ENCODE measurements at regions not wholly inside any gene's neighbourhood (a gene's known extent, or its start where the extent isn't known, plus 50 kb on each side); places are given as distances from the start of the nearest gene placed in this dataset.

DNA sequence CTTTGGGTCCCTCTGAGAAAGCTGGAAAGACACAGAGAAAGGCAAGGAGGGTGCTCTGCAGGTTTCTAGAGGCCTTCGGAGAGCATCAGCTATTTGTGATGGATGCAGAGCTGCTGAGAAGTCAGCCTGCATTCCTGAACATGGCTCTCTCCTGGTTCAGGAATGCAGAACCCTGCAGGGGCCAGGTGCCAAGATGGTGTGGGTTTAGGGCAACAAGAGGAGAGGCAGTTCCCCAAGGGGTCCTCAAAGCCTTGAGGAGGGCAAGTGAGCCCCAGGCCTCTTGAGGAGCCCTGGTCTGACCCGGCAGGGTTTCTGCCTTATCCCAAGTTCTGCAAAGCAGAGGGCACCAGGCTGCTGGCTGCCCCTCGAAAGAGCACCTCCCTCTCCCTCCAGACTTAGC is 93.3 kb downstream of the HS1BP3 start:
- Histone ChIP-seq H3K36me3 (ENCODE audit: control insufficient read depth in 2 of 2, insufficient read depth in 1 of 2, low read length in 2 of 2) (no peaks in the 10 kb centered on the region), H3K9me3 (ENCODE audit: control insufficient read depth, insufficient read depth, low read depth, low read length) (no peaks in the 10 kb centered on the region), H3K27ac (ENCODE audit: extremely low read depth, low read depth, low read length) (no peak overlapping the region), H3K4me3 (ENCODE audit: low read depth, low read length) (no peak overlapping the region), H3K4me1 (ENCODE audit: control insufficient read depth, insufficient read depth, low read length) (no peaks in the 10 kb centered on the region)
- CTCF ChIA-PET = interaction anchor here (0.8 kb wide), 1 partner anchor 90 kb away, joined by 3 read pairs; no protein-coding TSS in a partner anchor
- TF ChIP-seq ZNF791 (tag by site-specific recombination; IDR thresholded peaks at IDR 0.05) (no peak), ZNF404 (tag by site-specific recombination; IDR thresholded peaks at IDR 0.05) (no peak), ZSCAN30 (tag by site-specific recombination; IDR thresholded peaks at IDR 0.05) (no peak), OVOL3 (tag by site-specific recombination; IDR thresholded peaks at IDR 0.05) (no peak), ZNF266 (tag by site-specific recombination; IDR thresholded peaks at IDR 0.05; ENCODE audit: low read depth) (no peak), MYNN (tag by site-specific recombination; IDR thresholded peaks at IDR 0.05; ENCODE audit: borderline replicate concordance) (no peak), ZNF621 (tag by site-specific recombination; IDR thresholded peaks at IDR 0.05) (no peak)
- POLR2A ChIA-PET = interaction anchor here (0.9 kb wide), 1 partner anchor 110 kb away, joined by 3 read pairs; the partner anchor contains the start of gene RHOB

DNA sequence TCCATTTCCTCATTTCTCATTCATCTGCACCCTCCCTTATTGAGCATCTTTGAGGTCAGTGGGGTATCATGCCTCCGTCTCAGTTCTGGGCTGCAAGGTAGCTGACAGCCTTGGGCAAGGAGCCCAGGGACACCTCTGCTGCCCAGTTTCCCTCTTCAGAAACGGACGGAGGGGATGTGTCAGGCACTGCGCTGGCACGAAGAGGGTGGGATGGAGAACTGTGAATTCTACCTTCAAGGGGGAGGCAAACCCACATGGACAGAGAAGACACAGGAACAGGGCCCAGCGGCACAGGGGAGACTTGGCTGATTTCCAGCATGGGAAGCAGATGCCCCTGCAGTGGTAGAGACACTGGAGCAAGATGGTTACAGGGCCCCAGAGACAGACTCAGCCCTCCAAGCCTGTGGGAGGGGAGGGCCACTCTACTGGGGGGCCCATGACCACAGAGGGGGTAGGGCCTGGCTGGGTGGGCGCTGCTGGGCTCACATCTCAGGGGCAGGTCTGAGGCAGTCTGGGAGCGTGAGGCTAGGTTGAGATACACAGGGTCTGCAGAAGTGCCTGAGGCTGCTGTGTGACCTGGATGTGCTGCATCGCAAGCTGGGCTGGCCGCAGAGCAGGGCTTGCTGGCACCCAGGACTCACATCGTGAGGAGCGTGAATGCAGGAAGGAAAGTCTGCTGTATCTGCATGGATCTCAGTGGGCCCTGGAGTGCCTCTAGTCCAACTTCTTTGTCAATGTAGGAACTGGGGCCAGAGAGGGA is 92.3 kb downstream of the HS1BP3 start:
- Histone ChIP-seq H3K27ac (ENCODE audit: extremely low read depth, low read depth, low read length) (no peak overlapping the region), H3K36me3 (ENCODE audit: control insufficient read depth in 2 of 2, insufficient read depth in 1 of 2, low read length in 2 of 2) (no peaks in the 10 kb centered on the region), H3K4me3 (ENCODE audit: low read depth, low read length) (no peak overlapping the region), H3K9me3 (ENCODE audit: control insufficient read depth, insufficient read depth, low read depth, low read length) (no peaks in the 10 kb centered on the region), H3K4me1 (ENCODE audit: control insufficient read depth, insufficient read depth, low read length) (no peaks in the 10 kb centered on the region)
- POLR2A ChIA-PET = no interaction called here
- CTCF ChIA-PET = interaction anchor here (0.7 kb wide), 1 partner anchor 70 kb away, joined by 5 read pairs; no protein-coding TSS in a partner anchor
- TF ChIP-seq IKZF3 (tag by site-specific recombination; IDR thresholded peaks at IDR 0.05) = no peak
- TF ChIP-seq, protein P1, sequence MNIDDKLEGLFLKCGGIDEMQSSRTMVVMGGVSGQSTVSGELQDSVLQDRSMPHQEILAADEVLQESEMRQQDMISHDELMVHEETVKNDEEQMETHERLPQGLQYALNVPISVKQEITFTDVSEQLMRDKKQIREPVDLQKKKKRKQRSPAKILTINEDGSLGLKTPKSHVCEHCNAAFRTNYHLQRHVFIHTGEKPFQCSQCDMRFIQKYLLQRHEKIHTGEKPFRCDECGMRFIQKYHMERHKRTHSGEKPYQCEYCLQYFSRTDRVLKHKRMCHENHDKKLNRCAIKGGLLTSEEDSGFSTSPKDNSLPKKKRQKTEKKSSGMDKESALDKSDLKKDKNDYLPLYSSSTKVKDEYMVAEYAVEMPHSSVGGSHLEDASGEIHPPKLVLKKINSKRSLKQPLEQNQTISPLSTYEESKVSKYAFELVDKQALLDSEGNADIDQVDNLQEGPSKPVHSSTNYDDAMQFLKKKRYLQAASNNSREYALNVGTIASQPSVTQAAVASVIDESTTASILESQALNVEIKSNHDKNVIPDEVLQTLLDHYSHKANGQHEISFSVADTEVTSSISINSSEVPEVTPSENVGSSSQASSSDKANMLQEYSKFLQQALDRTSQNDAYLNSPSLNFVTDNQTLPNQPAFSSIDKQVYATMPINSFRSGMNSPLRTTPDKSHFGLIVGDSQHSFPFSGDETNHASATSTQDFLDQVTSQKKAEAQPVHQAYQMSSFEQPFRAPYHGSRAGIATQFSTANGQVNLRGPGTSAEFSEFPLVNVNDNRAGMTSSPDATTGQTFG (tag by site-specific recombination; IDR thresholded peaks at IDR 0.05; ENCODE audit: borderline replicate concordance) = no peak
- TF ChIP-seq GLIS2 (tag by site-specific recombination; IDR thresholded peaks at IDR 0.05) = no peak
- TF ChIP-seq, protein P2, sequence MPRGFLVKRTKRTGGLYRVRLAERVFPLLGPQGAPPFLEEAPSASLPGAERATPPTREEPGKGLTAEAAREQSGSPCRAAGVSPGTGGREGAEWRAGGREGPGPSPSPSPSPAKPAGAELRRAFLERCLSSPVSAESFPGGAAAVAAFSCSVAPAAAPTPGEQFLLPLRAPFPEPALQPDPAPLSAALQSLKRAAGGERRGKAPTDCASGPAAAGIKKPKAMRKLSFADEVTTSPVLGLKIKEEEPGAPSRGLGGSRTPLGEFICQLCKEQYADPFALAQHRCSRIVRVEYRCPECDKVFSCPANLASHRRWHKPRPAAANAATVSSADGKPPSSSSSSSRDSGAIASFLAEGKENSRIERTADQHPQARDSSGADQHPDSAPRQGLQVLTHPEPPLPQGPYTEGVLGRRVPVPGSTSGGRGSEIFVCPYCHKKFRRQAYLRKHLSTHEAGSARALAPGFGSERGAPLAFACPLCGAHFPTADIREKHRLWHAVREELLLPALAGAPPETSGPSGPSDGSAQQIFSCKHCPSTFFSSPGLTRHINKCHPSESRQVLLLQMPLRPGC (tag by site-specific recombination; IDR thresholded peaks at IDR 0.05) = no peak
- TF ChIP-seq ZFHX2 (tag by site-specific recombination; conservative IDR thresholded peaks at IDR 0.05) = no peak
- TF ChIP-seq SCRT1 (tag by site-specific recombination; IDR thresholded peaks at IDR 0.05; ENCODE audit: borderline replicate concordance) = no peak
- no peak for TF ChIP-seq TSHZ1 (tag by site-specific recombination; IDR thresholded peaks at IDR 0.05; ENCODE audit: borderline replicate concordance)
- TF ChIP-seq ZNF585B (tag by site-specific recombination; IDR thresholded peaks at IDR 0.05) = no peak
- TF ChIP-seq ZNF747 (tag by site-specific recombination; IDR thresholded peaks at IDR 0.05) = no peak
- TF ChIP-seq ZNF629 (tag by site-specific recombination; IDR thresholded peaks at IDR 0.05) = no peak
- TF ChIP-seq ZNF239 (tag by site-specific recombination; IDR thresholded peaks at IDR 0.05) = no peak
- TF ChIP-seq, protein P3, sequence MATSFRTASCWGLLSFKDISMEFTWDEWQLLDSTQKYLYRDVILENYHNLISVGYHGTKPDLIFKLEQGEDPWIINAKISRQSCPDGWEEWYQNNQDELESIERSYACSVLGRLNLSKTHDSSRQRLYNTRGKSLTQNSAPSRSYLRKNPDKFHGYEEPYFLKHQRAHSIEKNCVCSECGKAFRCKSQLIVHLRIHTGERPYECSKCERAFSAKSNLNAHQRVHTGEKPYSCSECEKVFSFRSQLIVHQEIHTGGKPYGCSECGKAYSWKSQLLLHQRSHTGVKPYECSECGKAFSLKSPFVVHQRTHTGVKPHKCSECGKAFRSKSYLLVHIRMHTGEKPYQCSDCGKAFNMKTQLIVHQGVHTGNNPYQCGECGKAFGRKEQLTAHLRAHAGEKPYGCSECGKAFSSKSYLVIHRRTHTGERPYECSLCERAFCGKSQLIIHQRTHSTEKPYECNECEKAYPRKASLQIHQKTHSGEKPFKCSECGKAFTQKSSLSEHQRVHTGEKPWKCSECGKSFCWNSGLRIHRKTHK (tag by site-specific recombination; IDR thresholded peaks at IDR 0.05) = no peak
- no peak for TF ChIP-seq ZNF16 (tag by site-specific recombination; IDR thresholded peaks at IDR 0.05; ENCODE audit: low read depth)
- no peak for TF ChIP-seq ZSCAN5A (tag by site-specific recombination; IDR thresholded peaks at IDR 0.05)
- TF ChIP-seq ZNF404 (tag by site-specific recombination; IDR thresholded peaks at IDR 0.05) = no peak
- no peak for TF ChIP-seq ZBTB21 (tag by site-specific recombination; IDR thresholded peaks at IDR 0.05)
- no peak for TF ChIP-seq ZNF837 (tag by site-specific recombination; IDR thresholded peaks at IDR 0.05)

All from HEK293 (cell line).